ENCODE measurements at regions not wholly inside any gene's neighbourhood (a gene's known extent, or its start where the extent isn't known, plus 50 kb on each side); places are given as distances from the start of the nearest gene placed in this dataset.
"Not testable (repeated sequence)": the region's sequence is repeated elsewhere in the genome, so short reads cannot be mapped to it uniquely, and the experiment has no call there.

GRCh38 chr18:66995270-66995669 lies 391.4 kb upstream of the CDH19 start:
- no peak for DNase-seq

GRCh38 chr18:66994790-66995189 lies 390.9 kb upstream of the CDH19 start:
- no peak for DNase-seq

- DNase-seq: no peak
Measured at GRCh38 chr18:66993492-66993891, 389.6 kb upstream of the CDH19 start.

DNA sequence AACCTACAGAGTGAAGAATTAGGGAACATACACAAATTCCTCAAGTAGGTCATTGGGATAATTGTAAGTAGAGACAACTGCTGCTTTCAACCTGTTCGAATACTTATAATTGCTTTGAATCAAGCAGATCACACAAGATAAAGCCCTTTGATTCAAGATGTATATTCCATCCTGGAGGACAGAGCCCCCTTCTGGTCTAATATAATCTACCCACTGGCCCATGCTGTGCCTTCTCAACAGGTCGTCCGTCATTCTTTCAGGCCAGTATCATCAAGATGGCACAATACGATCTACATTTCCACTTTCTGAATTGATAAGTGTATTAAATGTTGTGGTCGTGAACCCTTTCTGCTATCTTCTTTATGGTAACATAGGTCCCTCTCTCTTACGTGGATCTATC lies 387.0 kb upstream of the CDH19 start:
- DNase-seq: no peak

- DNase-seq: no peak
Measured at GRCh38 chr18:66979009-66979408, 375.1 kb upstream of the CDH19 start.

GRCh38 chr18:66972681-66973080 lies 368.8 kb upstream of the CDH19 start:
- DNase-seq: no peak

- DNase-seq: no peak
Measured at GRCh38 chr18:66971960-66972359, 368.1 kb upstream of the CDH19 start.

GRCh38 chr18:66966171-66966570 lies 362.3 kb upstream of the CDH19 start:
- DNase-seq: no peak

GRCh38 chr18:66958309-66958708 lies 354.4 kb upstream of the CDH19 start:
- no peak for DNase-seq

DNA sequence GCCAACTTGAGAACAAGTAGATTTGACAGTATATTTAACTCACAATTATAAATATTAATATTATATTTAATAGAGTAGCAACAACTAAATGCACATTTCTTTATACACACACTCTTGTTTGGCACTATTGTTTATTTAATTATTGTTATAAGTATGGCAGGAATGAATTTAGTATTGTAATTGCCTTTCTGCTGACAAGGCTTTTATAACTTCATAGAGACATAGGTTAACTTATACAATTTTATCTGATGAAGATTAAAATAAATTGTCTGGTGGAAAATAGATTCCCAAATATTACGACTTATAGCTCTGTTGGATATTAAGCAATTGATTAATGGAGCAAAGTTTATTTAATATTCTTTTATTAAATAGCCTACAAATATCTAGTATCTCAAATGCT lies 347.9 kb upstream of the CDH19 start:
- no peak for DNase-seq

- DNase-seq: no peak
Measured at GRCh38 chr18:66949419-66949818, 345.5 kb upstream of the CDH19 start.

DNA sequence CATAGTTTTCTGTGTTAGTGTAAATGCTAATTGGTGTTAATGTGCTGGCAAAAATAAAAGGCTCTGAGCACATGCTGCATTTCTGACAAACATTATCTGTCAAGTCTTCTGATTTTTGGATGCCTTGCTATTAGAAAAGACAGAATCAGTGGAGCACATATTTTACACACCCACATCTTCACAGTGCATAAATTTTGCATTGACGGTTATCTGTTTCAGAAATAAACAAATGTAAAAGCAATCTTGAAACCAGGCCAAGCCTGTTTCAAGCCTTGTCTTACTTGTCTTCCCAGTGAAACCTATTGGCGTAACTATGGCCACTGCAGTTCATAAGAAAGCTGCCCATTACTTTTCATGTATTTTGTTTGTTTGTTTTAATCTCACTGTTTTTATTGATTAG lies 333.7 kb upstream of the CDH19 start:
- no peak for DNase-seq

- no peak for DNase-seq
Measured at GRCh38 chr18:66931010-66931409, 327.1 kb upstream of the CDH19 start.

- no peak for DNase-seq
Measured at GRCh38 chr18:66916834-66917233, 312.9 kb upstream of the CDH19 start.

DNA sequence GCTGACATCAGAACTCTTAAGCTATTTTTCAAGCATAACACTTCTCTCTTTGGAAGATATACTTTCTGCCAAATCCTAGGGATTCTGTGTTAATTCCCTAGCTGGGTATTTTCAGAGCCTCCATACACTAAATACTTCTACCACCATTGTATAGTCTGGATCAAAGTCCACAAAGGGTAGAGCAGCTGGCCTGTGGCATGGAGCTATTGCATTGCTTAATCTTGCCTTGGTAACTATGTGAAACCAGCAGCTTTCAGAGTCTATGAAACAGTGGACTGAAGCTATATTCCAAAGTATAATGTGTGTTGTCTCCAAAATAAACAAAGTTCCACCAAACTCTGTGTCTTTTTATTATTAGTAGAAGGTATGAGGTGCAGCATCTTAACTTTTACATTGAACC lies 296.9 kb upstream of the CDH19 start:
- DNase-seq: no peak

DNA sequence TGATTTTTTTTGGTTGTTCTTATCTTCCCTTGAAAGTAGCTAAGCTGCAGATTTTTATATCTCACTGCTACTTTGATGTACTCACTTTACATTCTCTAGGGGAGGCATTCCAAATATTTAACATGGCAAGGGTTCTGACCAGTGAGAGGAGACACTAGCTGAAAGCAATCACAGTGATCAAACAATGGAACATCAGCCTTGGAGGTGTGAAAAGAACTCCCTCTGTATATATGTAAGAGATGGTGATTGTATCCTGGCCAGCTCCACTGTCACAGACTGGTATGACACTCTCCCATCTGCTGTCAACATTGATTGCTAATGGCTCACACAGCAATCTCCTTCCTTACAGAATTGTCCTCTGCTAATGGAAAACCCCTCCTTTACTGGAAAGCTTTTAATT lies 291.7 kb upstream of the CDH19 start:
- no peak for DNase-seq

GRCh38 chr18:66894851-66895250 lies 291.0 kb upstream of the CDH19 start:
- DNase-seq: no peak

DNA sequence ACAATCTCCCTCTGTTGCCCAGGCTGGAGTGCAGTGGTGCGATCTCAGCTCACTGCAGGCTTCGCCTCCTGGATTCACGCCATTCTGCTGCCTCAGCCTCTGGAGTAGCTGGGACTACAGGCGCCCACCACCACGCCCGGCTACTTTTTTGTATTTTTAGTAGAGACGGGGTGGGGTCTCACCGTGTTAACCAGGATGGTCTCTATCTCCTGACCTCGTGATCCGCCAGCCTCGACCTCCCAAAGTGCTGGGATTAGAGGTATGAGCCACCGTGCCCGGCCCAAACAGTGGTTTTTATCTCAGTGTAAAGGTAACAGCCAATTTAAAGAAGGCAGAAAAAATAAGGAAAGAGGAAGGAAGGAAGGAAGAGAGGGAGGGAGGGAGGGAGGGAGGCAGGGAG lies 288.5 kb upstream of the CDH19 start:
- not testable (repeated sequence) for DNase-seq

DNA sequence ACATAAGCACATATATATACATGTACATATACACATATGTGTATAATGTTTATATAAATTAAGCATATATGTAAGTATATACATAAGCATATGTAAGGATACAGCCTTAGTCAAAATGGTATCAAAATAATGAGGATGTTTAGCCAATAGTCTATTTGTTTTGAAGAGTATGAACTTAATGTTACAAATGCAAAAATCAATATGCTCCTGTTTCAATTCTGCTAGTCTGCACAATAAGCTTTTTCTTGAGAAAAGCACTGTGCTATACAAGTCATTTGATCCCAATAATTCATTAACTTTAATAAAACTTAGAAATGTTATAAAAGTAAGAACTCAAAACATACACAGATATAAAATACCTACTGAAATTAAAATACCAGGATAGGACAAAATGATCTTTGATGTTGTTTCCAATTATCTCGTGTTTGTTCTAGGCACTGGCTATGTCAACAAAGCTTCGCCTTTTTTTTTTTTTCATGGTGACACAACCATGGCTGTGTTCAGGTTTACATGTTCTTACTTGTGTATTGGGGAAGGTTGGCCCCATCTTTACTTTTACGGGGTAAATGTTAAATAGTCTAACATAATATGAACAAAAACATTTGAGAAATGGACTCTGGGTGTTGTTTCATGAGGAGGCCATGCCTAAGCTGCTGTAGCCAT lies 271.1 kb upstream of the CDH19 start:
- no peak for DNase-seq

DNA sequence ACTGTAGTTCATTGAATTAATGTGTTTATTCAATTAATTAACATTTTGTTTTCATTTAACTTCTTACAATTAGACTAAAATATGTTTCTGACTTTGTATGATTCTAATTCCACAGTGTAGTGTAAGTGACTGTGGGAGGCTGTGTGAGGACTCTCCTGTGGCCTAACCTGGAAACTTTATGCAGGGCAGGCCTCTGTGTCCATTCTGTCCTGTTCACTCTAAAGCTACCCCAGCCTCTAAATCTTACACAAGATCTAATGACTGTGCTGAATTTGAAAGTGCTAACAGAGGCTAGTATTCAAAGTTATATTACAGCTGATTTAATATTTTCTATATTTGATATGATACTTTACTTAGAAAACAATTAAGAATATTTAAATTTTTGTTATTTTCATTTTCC lies 270.5 kb upstream of the CDH19 start:
- no peak for DNase-seq

- no peak for DNase-seq
Measured at GRCh38 chr18:66873899-66874298, 270.0 kb upstream of the CDH19 start.

GRCh38 chr18:66872277-66872676 lies 268.4 kb upstream of the CDH19 start:
- peak; percentile 5 for DNase-seq

- no peak for DNase-seq
Measured at GRCh38 chr18:66867653-66868052, 263.8 kb upstream of the CDH19 start.

GRCh38 chr18:66866427-66866940 lies 262.6 kb upstream of the CDH19 start:
- DNase-seq: not testable (repeated sequence)

All from hindlimb muscle (tissue), 1 donor.